ENCODE measurements at regions not wholly inside any gene's neighbourhood (a gene's known extent, or its start where the extent isn't known, plus 50 kb on each side); places are given as distances from the start of the nearest gene placed in this dataset.

GRCh38 chr4:157999723-158000122, 173.1 kb downstream of the GASK1B start:
- DNase-seq (ENCODE audit: low spot score), result no peak
- in situ Hi-C loops (cut with MboI; ENCODE audit: low pct_unique_long_range_greater_than_20kb, low sequenced_read_pairs, unreplicated experiment), result loop anchor here (25.0 kb wide), 3 partner anchors 163 to 638 kb away; partner anchors contain the start of gene GASK1B
- TF ChIP-seq CTCF (IDR thresholded peaks at IDR 0.05; ENCODE audit: extremely low read depth, insufficient read depth, missing control alignments), result no peak

DNA sequence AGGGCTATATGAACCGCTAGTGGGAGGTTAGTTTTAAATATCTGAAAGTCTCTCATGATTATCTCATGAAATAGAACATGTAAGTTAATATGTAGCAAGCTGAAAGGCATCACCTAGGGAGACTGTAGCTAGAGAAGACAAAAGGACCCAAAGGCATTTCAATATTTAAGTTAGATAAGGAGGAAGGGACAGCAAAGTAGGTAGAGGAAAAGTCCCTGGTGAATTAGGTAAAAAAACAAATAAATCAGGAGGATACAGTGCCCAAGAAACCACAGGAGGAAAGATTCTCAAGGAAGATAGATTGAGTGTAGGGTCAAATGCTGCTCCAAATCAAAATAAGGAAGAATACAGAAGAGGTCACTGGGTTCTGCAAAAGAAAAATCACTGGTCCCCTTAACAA, 175.5 kb downstream of the GASK1B start:
- DNase-seq (ENCODE audit: low spot score), result no peak
- in situ Hi-C loops (cut with MboI; ENCODE audit: low pct_unique_long_range_greater_than_20kb, low sequenced_read_pairs, unreplicated experiment), result loop anchor here (25.0 kb wide), 3 partner anchors 165 to 640 kb away; partner anchors contain the start of gene GASK1B
- TF ChIP-seq CTCF (IDR thresholded peaks at IDR 0.05; ENCODE audit: extremely low read depth, insufficient read depth, missing control alignments), result no peak

- in situ Hi-C loops (cut with MboI; ENCODE audit: low pct_unique_long_range_greater_than_20kb, low sequenced_read_pairs, unreplicated experiment), result loop anchor here (25.0 kb wide), 3 partner anchors 166 to 641 kb away; partner anchors contain the start of gene GASK1B
- TF ChIP-seq CTCF (IDR thresholded peaks at IDR 0.05; ENCODE audit: extremely low read depth, insufficient read depth, missing control alignments), result no peak
- DNase-seq (ENCODE audit: low spot score), result no peak
Observed at GRCh38 chr4:157996061-157997028, 176.5 kb downstream of the GASK1B start.

GRCh38 chr4:157994863-157995262, 178.0 kb downstream of the GASK1B start:
- no peak for TF ChIP-seq CTCF (IDR thresholded peaks at IDR 0.05; ENCODE audit: extremely low read depth, insufficient read depth, missing control alignments)
- in situ Hi-C loops (cut with MboI; ENCODE audit: low pct_unique_long_range_greater_than_20kb, low sequenced_read_pairs, unreplicated experiment), result loop anchor here (25.0 kb wide), 3 partner anchors 167 to 642 kb away; partner anchors contain the start of gene GASK1B
- no peak for DNase-seq (ENCODE audit: low spot score)

DNA sequence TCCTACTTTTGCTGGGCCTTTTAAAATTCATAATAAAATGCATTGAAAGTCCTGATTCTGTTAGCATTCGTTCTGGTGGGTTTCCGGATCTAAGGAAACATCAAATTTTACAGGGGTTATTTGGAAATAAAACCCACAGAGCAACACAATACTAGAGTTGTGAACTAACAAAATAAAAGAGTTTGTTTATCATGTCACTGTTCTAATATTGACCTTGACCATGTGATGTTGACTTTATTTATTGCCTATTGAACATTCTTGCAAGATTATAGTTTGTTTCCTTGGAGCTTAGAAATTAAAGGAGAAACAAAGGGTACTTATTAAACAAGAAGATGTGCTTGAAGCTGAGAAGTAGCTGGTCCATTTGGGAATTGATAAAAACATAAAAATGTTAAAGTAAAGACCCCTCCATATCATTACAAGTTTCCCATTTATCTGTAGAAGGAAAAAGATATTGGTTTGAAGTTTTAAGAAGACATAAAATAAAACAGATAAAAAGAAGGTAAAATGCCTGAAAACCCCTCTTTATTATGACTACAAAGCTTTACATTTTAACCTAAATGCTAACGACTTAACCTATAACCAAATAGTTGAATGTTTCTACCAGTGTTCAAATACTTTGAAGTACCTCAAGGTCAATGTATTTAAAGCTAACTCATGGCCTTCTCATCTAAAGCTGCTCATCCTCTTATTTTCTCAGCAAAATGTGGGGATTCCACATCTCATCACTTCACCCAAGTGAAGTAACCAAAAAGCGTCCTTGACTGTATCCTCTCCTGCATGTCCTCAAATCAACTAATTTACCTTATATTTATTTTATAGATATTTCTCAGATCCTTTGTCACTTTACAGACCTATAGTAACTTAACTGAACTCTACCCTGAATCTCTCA, 179.6 kb downstream of the GASK1B start:
- in situ Hi-C loops (cut with MboI; ENCODE audit: low pct_unique_long_range_greater_than_20kb, low sequenced_read_pairs, unreplicated experiment), result loop anchor here (25.0 kb wide), 3 partner anchors 169 to 644 kb away; partner anchors contain the start of gene GASK1B
- no peak for TF ChIP-seq CTCF (IDR thresholded peaks at IDR 0.05; ENCODE audit: extremely low read depth, insufficient read depth, missing control alignments)
- DNase-seq (ENCODE audit: low spot score), result no peak

Data from GM13977 (cell line).